ENCODE measurements at regions not wholly inside any gene's neighbourhood (a gene's known extent, or its start where the extent isn't known, plus 50 kb on each side); places are given as distances from the start of the nearest gene placed in this dataset.

GRCh38 chr20:48535556-48535955 lies 292.2 kb downstream of the PREX1 start:
- TF ChIP-seq, protein P1, sequence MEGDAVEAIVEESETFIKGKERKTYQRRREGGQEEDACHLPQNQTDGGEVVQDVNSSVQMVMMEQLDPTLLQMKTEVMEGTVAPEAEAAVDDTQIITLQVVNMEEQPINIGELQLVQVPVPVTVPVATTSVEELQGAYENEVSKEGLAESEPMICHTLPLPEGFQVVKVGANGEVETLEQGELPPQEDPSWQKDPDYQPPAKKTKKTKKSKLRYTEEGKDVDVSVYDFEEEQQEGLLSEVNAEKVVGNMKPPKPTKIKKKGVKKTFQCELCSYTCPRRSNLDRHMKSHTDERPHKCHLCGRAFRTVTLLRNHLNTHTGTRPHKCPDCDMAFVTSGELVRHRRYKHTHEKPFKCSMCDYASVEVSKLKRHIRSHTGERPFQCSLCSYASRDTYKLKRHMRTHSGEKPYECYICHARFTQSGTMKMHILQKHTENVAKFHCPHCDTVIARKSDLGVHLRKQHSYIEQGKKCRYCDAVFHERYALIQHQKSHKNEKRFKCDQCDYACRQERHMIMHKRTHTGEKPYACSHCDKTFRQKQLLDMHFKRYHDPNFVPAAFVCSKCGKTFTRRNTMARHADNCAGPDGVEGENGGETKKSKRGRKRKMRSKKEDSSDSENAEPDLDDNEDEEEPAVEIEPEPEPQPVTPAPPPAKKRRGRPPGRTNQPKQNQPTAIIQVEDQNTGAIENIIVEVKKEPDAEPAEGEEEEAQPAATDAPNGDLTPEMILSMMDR (IDR thresholded peaks at IDR 0.05), result no peak
- TF ChIP-seq POLR2A (IDR thresholded peaks at IDR 0.05), result no peak

Data from body of pancreas (tissue), 4 donors.